ENCODE measurements at regions not wholly inside any gene's neighbourhood (a gene's known extent, or its start where the extent isn't known, plus 50 kb on each side); places are given as distances from the start of the nearest gene placed in this dataset.
A peak's percentile ranks its signal among the peaks of the same experiment; 100 is the strongest.

DNA sequence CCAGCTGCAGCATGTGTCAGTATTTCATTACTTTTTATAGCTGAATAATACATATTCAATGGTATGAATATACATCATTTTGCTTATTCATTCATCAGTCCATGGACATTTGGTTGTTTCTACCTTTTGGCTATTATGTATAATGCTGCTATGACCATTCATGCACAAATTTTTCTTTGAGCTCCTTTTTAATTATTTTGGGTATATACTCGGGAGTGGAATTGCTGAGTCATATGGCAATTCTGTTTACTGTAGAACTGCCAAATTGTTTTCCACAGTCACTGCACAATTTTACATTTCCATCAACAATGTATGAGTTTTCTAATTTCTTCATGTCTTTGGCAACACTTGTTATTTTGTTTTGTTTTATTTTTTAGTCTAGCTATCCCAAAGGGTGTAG is 405.9 kb upstream of the PITX2 start:
- intact Hi-C loops (cut with micrococcal nuclease) (no loop called here), in situ Hi-C loops (cut with MboI) (no loop called here)
- Histone ChIP-seq H3K36me3 (ENCODE audit: control insufficient read depth, insufficient read depth, low read length) (no peaks in the 10 kb centered on the region), H3K4me1 (replicated peaks in 1 of 2; ENCODE audit: control insufficient read depth in 2 of 2, insufficient read depth in 2 of 2, low read length in 2 of 2) (no peaks in the 10 kb centered on the region), H3K9me3 (replicated peaks; ENCODE audit: control insufficient read depth, insufficient read depth, low read depth, low read length) (no peaks in the 10 kb centered on the region), H2AFZ (ENCODE audit: low read depth, low read length) (no peak overlapping the region), H3K9ac (ENCODE audit: insufficient read depth in 1 of 2, low read depth in 2 of 2, low read length in 2 of 2) (no peak overlapping the region), H3K79me2 (ENCODE audit: control insufficient read depth, insufficient read depth, low read length) (no peaks in the 10 kb centered on the region), H3K4me3 (no peak overlapping the region), H3K27me3 (ENCODE audit: control insufficient read depth in 2 of 2, insufficient read depth in 2 of 2, low read length in 2 of 2) (no peaks in the 10 kb centered on the region), H3K9me1 (ENCODE audit: control insufficient read depth, insufficient read depth, low read length) (no peaks in the 10 kb centered on the region), H4K20me1 (replicated peaks; ENCODE audit: control insufficient read depth, insufficient read depth, low read length) (no peaks in the 10 kb centered on the region), H3K4me2 (ENCODE audit: insufficient read depth, low read length) (no peak overlapping the region), H3K27ac (ENCODE audit: extremely low read depth, low read depth, low read length) (no peak overlapping the region)
- no peak for ATAC-seq
- 0% methylated on average over 1 of the region's 1 CpG for WGBS (ENCODE audit: insufficient coverage, low coverage, missing lambda C conversion rate)
- ChIA-PET POLR2A (no interaction called here), CTCF (ENCODE audit: low intra/inter-chr PET ratio) (no interaction called here)
- BruUV-seq (replicated peaks), result no TSS peak
- DNase-seq (ENCODE audit: extremely low read depth in 1 of 4, low spot score in 3 of 4), result no peak
- FAIRE-seq, result no peak
- no peak for TF ChIP-seq ZKSCAN3 (CRISPR knock-in tag; IDR thresholded peaks at IDR 0.05)
- peak; percentile 36 for TF ChIP-seq MAFG (tag; conservative IDR thresholded peaks at IDR 0.05)
- TF ChIP-seq ZNF431 (CRISPR knock-in tag; IDR thresholded peaks at IDR 0.05), result no peak

DNA sequence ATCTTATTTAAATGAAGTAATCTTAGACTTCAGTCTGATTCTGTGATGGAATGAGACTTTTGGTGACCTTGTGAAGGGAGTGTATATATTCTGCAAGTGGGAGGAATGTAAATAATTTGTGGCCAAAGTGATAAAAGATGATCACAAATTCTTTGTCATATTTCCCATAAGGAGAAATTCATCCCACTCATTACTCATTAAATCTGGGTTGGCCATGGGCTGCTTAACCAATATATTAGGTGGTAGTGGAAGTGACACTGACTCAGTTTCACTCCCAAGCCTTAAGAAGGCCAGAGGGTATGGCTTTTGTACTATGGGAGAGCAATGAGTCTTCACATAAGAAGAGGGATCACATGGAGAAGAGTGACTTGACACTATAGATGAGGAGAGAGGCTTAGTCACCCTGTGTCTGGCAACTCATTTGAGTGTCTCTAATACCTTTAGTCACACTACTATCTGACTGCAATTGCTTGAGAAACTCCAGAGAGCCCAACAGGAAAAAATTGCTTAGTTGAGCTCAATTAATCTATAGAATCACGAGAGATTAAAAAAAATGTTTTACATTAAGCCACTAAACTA is 408.2 kb upstream of the PITX2 start:
- H3K79me2 ChIP-seq (ENCODE audit: control insufficient read depth, insufficient read depth, low read length), result no peaks in the 10 kb centered on the region
- no peak overlapping the region for H3K27ac ChIP-seq (ENCODE audit: extremely low read depth, low read depth, low read length)
- POLR2A ChIA-PET, result no interaction called here
- H3K27me3 ChIP-seq (ENCODE audit: control insufficient read depth in 2 of 2, insufficient read depth in 2 of 2, low read length in 2 of 2), result no peaks in the 10 kb centered on the region
- no peaks in the 10 kb centered on the region for H3K36me3 ChIP-seq (ENCODE audit: control insufficient read depth, insufficient read depth, low read length)
- WGBS (ENCODE audit: insufficient coverage, low coverage, missing lambda C conversion rate), result 0% methylated on average over 1 of the region's 1 CpG
- no peaks in the 10 kb centered on the region for H3K9me3 ChIP-seq (replicated peaks; ENCODE audit: control insufficient read depth, insufficient read depth, low read depth, low read length)
- no peaks in the 10 kb centered on the region for H3K4me1 ChIP-seq (replicated peaks in 1 of 2; ENCODE audit: control insufficient read depth in 2 of 2, insufficient read depth in 2 of 2, low read length in 2 of 2)
- no peaks in the 10 kb centered on the region for H3K9me1 ChIP-seq (ENCODE audit: control insufficient read depth, insufficient read depth, low read length)
- ATAC-seq, result no peak
- no peak overlapping the region for H3K4me2 ChIP-seq (ENCODE audit: insufficient read depth, low read length)
- H2AFZ ChIP-seq (ENCODE audit: low read depth, low read length), result no peak overlapping the region
- no peak for DNase-seq (ENCODE audit: extremely low read depth in 1 of 4, low spot score in 3 of 4)
- H3K4me3 ChIP-seq, result no peak overlapping the region
- H3K9ac ChIP-seq (ENCODE audit: insufficient read depth in 1 of 2, low read depth in 2 of 2, low read length in 2 of 2), result no peak overlapping the region
- FAIRE-seq, result no peak
- BruUV-seq (replicated peaks), result no TSS peak
- intact Hi-C loops (cut with micrococcal nuclease), result no loop called here
- in situ Hi-C loops (cut with MboI), result no loop called here
- H4K20me1 ChIP-seq (replicated peaks; ENCODE audit: control insufficient read depth, insufficient read depth, low read length), result no peaks in the 10 kb centered on the region
- TF ChIP-seq ZNF57 (CRISPR knock-in tag; IDR thresholded peaks at IDR 0.05) (no peak), RBM17 (IDR thresholded peaks at IDR 0.05; ENCODE audit: borderline replicate concordance, low read depth, low read length) (no peak), NFRKB (IDR thresholded peaks at IDR 0.05; ENCODE audit: low read depth) (no peak), NR4A1 (CRISPR knock-in tag; IDR thresholded peaks at IDR 0.05) (no peak), NR4A1 (tag; IDR thresholded peaks at IDR 0.05) (no peak), ZNF184 (CRISPR knock-in tag; IDR thresholded peaks at IDR 0.05) (no peak), NR2F6 (CRISPR knock-in tag; IDR thresholded peaks at IDR 0.05) (no peak), ASH1L (IDR thresholded peaks at IDR 0.05; ENCODE audit: borderline replicate concordance, low read depth, partially characterized antibody) (no peak), ZKSCAN3 (CRISPR knock-in tag; IDR thresholded peaks at IDR 0.05) (no peak)
- TF ChIP-seq, protein P1, sequence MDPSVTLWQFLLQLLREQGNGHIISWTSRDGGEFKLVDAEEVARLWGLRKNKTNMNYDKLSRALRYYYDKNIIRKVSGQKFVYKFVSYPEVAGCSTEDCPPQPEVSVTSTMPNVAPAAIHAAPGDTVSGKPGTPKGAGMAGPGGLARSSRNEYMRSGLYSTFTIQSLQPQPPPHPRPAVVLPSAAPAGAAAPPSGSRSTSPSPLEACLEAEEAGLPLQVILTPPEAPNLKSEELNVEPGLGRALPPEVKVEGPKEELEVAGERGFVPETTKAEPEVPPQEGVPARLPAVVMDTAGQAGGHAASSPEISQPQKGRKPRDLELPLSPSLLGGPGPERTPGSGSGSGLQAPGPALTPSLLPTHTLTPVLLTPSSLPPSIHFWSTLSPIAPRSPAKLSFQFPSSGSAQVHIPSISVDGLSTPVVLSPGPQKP (CRISPR knock-in tag; IDR thresholded peaks at IDR 0.05), result no peak
- TF ChIP-seq, protein P2, sequence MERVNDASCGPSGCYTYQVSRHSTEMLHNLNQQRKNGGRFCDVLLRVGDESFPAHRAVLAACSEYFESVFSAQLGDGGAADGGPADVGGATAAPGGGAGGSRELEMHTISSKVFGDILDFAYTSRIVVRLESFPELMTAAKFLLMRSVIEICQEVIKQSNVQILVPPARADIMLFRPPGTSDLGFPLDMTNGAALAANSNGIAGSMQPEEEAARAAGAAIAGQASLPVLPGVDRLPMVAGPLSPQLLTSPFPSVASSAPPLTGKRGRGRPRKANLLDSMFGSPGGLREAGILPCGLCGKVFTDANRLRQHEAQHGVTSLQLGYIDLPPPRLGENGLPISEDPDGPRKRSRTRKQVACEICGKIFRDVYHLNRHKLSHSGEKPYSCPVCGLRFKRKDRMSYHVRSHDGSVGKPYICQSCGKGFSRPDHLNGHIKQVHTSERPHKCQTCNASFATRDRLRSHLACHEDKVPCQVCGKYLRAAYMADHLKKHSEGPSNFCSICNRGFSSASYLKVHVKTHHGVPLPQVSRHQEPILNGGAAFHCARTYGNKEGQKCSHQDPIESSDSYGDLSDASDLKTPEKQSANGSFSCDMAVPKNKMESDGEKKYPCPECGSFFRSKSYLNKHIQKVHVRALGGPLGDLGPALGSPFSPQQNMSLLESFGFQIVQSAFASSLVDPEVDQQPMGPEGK (CRISPR knock-in tag; IDR thresholded peaks at IDR 0.05; ENCODE audit: borderline replicate concordance), result no peak
- CTCF ChIA-PET (ENCODE audit: low intra/inter-chr PET ratio), result no interaction called here
